ENCODE measurements at regions not wholly inside any gene's neighbourhood (a gene's known extent, or its start where the extent isn't known, plus 50 kb on each side); places are given as distances from the start of the nearest gene placed in this dataset.
"Not testable (repeated sequence)": the region's sequence is repeated elsewhere in the genome, so short reads cannot be mapped to it uniquely, and the experiment has no call there.

DNA sequence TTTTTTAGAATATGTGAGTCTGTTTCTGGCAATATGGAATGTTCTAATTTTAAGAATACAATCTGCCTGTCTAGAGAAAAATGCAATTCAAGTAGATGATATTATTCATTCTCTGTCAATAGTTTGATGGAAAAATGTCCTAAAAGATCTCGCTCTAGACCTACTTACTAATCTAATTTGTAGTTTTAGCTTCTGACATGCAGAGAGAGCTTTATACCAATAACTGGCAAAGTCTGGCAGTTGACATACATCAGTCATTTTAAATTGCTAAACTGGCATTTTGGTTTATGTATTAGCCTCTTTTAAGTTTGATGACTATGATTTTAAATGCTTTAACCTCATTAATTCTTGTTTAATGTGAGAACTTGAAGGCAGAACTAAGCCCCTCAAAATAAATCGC is 355.0 kb upstream of the CDH10 start:
- DNase-seq (ENCODE audit: missing footprints) (no peak), ATAC-seq (no peak)
- intact Hi-C loops (cut with DNase I): no loop called here

DNA sequence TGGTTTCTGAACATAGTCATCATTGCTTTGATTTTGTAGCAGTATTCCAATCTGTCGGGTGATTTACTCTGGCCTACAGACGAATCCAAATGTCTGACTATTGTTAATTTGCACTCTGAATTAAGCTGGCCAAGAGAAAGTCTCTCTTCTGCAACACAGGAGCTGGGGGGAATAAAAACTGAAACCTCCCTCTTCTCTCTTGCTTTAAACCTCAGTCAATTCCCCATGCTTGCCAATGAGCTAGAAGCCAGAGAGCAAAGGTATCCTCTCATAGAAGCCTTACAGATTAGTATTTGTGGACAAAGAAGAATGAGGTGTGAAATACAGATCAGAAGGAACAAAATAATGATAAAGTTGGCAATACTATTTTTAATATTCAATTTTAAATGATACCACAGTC is 353.9 kb upstream of the CDH10 start:
- intact Hi-C loops (cut with DNase I): no loop called here
- DNase-seq (ENCODE audit: missing footprints) (no peak), ATAC-seq (no peak)

GRCh38 chr5:24986326-24986725 is 341.5 kb upstream of the CDH10 start:
- no peak for ATAC-seq
- intact Hi-C loops (cut with DNase I): no loop called here
- no peak for DNase-seq (ENCODE audit: missing footprints)

- DNase-seq (ENCODE audit: missing footprints); intact Hi-C loops (cut with DNase I); ATAC-seq: not testable (repeated sequence)
Measured at GRCh38 chr5:24978552-24978951, 333.8 kb upstream of the CDH10 start.

DNA sequence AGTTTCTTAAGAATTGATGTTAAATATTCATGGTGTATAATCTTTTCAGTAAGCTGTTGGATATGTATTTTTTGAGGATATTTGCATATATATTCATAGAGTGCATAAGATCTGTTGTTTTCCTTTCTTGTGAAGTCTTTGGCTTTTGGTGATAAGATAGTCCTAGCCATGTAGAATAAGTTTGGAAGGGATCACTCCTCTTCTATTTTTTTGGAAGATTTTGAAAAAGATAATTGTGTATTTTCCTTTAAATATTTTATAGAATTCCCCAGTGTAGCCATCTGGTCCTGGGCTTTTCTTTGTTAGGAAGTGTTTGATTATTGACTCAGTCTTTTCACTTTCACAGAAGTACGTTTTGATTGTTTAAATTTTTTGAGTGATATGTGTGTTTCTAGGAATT is 318.8 kb upstream of the CDH10 start:
- ATAC-seq (no peak), DNase-seq (ENCODE audit: missing footprints) (no peak)
- intact Hi-C loops (cut with DNase I): no loop called here

DNA sequence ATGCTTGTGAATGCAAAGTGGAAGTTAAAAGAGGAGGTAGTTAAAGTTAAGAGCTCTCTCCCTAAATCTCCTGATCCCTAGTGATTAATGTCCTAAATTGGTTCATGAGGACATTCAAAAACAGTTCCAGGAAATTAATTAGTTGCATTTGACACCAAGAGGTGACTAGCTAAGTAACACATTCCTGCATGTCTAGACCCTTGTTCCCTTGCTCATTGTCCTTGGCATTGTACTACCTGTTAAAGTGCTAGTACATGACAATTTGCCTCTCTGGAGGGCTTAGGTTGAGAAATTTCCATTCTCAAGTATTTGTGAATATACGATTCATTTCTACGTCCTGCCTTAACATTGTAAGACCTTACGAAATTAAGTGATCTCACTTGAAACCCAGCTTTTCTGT is 278.6 kb upstream of the CDH10 start:
- intact Hi-C loops (cut with DNase I): no loop called here

DNA sequence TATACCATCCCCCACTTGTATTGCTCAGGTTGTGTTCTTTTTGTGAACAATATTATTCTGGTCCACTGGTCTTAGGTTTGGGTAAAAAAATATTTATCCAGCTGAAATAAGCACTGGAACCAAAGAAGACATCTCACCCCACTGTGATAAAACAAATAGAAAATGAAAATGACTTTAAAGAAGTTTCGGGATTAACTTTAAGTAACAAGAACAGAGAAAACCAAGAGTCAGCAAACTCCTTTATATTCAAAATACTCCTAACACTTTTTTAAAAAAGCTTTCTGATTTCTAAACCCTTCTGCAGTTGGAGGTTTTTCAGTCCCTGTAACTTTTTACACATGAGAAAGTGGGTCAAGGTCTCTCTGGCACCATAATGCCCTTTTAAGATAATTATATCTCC is 273.9 kb upstream of the CDH10 start:
- ATAC-seq (no peak), DNase-seq (ENCODE audit: missing footprints) (no peak)
- intact Hi-C loops (cut with DNase I): no loop called here

More for the DNA sequence above, 278.6 kb upstream of the CDH10 start:
- ATAC-seq (no peak), DNase-seq (ENCODE audit: missing footprints) (no peak)

- DNase-seq (ENCODE audit: missing footprints) (no peak), ATAC-seq (no peak)
- intact Hi-C loops (cut with DNase I): no loop called here
Measured at GRCh38 chr5:24916863-24917262, 272.1 kb upstream of the CDH10 start.

GRCh38 chr5:24909210-24909609 is 264.4 kb upstream of the CDH10 start:
- ATAC-seq (no peak), DNase-seq (ENCODE audit: missing footprints) (no peak)
- intact Hi-C loops (cut with DNase I): no loop called here

GRCh38 chr5:24906689-24907088 is 261.9 kb upstream of the CDH10 start:
- intact Hi-C loops (cut with DNase I): no loop called here
- DNase-seq (ENCODE audit: missing footprints) (no peak), ATAC-seq (no peak)

GRCh38 chr5:24904981-24905517 is 260.3 kb upstream of the CDH10 start:
- ATAC-seq (no peak), DNase-seq (ENCODE audit: missing footprints) (no peak)
- intact Hi-C loops (cut with DNase I): no loop called here

DNA sequence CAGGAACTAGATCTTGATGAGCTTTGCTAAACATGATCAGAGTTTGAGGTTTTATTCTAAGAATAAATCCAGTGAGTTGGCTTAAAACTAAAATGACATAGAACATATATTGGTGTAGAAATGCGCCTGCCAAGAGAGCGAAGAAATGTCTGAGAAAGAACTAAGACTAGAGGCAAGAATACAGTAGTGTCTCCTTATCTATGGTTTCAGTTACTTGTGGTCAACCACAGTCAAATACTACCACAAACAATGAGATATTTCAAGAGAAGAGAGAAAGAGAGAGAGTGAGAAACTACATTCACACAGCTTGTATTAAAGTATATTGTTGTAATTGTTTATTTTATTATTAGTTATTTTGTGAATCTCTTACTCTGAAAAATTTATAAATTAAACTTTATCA is 254.4 kb upstream of the CDH10 start:
- intact Hi-C loops (cut with DNase I): no loop called here
- DNase-seq (ENCODE audit: missing footprints) (no peak), ATAC-seq (no peak)

GRCh38 chr5:24864244-24864643 is 219.5 kb upstream of the CDH10 start:
- ATAC-seq: no peak
- intact Hi-C loops (cut with DNase I): no loop called here
- no peak for DNase-seq (ENCODE audit: missing footprints)

DNA sequence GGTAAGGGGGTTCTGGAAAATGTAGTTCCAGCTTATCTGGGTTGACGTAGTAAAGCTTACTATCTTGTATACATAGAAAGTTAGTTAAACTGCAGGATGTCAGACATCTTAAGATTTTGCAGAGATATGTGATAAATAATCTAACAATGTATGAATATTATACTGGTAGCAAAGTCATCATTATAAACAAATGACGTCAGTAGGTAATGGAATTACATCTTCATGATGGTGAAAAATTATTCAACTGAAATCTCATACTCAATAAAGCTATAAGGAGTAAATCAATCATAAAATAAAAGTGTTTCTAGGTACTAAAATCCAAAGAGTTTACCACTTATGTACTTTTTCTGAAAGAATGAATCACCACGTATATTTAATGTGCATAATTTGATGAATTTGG is 217.3 kb upstream of the CDH10 start:
- no peak for DNase-seq (ENCODE audit: missing footprints)
- no peak for ATAC-seq
- intact Hi-C loops (cut with DNase I): no loop called here

DNA sequence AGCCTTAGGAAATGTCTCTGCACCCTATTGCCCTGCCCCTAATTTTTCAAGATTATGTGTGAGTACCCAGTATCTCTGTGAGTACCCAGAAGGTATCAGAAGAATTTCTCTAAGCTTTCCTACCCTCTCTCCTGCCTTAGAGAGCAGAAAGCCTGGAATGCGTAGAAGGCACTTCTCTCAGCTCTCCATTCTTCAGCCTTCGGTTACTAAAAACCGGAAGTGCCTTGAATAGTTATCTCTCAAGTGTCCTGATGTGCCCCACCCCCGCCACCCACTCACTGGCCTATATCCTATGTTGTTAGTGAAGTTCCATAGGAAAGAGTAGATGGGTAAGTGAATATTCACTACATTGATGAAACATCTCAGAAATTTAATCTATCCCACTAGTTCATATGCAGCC is 210.7 kb upstream of the CDH10 start:
- ATAC-seq (no peak), DNase-seq (ENCODE audit: missing footprints) (no peak)
- intact Hi-C loops (cut with DNase I): no loop called here

- ATAC-seq (no peak), DNase-seq (ENCODE audit: missing footprints) (no peak)
- intact Hi-C loops (cut with DNase I): no loop called here
Measured at GRCh38 chr5:24854850-24855249, 210.1 kb upstream of the CDH10 start.

DNA sequence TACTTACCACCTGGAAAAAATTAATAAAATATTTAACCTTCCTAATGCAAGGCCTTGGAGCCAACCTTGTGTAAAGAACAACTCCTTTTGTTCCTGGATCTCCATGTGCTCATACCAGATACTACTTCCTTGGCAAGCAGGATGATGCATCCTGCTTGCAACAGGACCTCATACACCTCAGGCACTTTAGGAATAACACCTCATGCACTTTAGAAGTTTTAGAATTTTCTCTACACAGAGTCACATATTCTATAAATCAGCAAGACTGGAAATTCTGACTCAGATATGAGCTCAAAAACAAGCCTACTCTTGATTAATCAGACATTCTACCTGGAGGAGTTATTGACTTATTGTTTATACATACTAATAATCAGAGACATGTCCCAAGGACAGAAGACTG is 209.6 kb upstream of the CDH10 start:
- ATAC-seq: no peak
- no peak for DNase-seq (ENCODE audit: missing footprints)
- intact Hi-C loops (cut with DNase I): no loop called here

GRCh38 chr5:24850926-24851486 is 206.2 kb upstream of the CDH10 start:
- ATAC-seq (no peak), DNase-seq (ENCODE audit: missing footprints) (no peak)
- intact Hi-C loops (cut with DNase I): no loop called here

- DNase-seq (ENCODE audit: missing footprints): no peak
- intact Hi-C loops (cut with DNase I): no loop called here
- ATAC-seq: no peak
Measured at GRCh38 chr5:24849210-24849609, 204.4 kb upstream of the CDH10 start.

- intact Hi-C loops (cut with DNase I): no loop called here
- DNase-seq (ENCODE audit: missing footprints): no peak
- no peak for ATAC-seq
Measured at GRCh38 chr5:24831989-24832388, 187.2 kb upstream of the CDH10 start.

GRCh38 chr5:24823625-24824024 is 178.8 kb upstream of the CDH10 start:
- intact Hi-C loops (cut with DNase I): no loop called here
- DNase-seq (ENCODE audit: missing footprints): no peak
- no peak for ATAC-seq
